ENCODE measurements at regions not wholly inside any gene's neighbourhood (a gene's known extent, or its start where the extent isn't known, plus 50 kb on each side); places are given as distances from the start of the nearest gene placed in this dataset.

DNA sequence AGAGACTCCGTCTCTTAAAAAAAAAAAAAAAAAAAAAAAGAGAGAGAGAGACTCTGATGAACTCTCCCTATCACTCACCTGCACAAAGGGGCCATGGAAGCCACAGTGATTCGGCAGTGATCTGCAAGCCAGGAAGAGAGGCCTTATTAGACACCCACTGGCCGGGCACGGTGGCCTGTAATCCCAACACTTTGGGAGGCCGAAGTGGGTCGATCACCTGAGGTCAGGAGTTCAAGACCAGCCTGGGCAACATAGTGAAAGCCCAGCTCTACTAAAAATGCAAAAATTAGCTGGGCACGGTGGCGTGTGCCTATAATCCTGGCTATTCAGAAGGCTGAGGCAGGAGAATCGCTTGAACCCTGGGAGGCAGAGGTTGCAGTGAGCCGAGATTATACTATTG is 198.5 kb upstream of the WSCD1 start:
- Histone ChIP-seq H3K36me3 (no peaks in the 10 kb centered on the region), H3K4me3 (no peak overlapping the region), H3K4me1 (ENCODE audit: low read depth) (peaks cover 6% of the 10 kb centered on the region), H3K27me3 (no peaks in the 10 kb centered on the region), H3K9me3 (ENCODE audit: low read depth) (no peaks in the 10 kb centered on the region), H3K27ac (no peak overlapping the region)
- no peak for TF ChIP-seq CTCF (IDR thresholded peaks at IDR 0.05; ENCODE audit: low read depth, low read length)
- no peak for DNase-seq (ENCODE audit: low read depth in 1 of 2, low spot score in 1 of 2)

DNA sequence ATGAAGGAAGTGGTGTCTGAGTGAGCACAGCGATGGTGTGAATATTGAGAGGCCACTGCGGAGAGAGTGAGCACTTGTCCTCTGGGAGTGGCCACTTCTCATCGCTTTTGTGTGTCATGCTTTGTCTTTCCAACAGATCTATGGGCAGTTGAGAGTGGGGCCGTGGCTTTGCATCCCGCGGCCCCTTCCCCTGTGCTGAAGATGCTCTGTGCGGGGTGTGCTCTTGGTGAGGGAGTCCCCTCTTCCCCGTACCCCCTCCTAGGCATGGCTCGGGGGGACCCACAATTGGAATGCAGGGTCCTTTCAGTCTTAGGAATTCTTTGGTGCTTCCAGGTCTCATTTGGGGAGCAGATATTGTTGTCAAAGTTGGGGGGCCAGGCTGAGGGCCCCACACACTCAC is 197.3 kb upstream of the WSCD1 start:
- Histone ChIP-seq H3K27me3 (no peaks in the 10 kb centered on the region), H3K4me3 (no peak overlapping the region), H3K4me1 (ENCODE audit: low read depth) (peaks cover 6% of the 10 kb centered on the region), H3K9me3 (ENCODE audit: low read depth) (no peaks in the 10 kb centered on the region), H3K36me3 (no peaks in the 10 kb centered on the region), H3K27ac (no peak overlapping the region)
- no peak for DNase-seq (ENCODE audit: low read depth in 1 of 2, low spot score in 1 of 2)
- no peak for TF ChIP-seq CTCF (IDR thresholded peaks at IDR 0.05; ENCODE audit: low read depth, low read length)

GRCh38 chr17:5873781-5874180 is 196.4 kb upstream of the WSCD1 start:
- H3K36me3 ChIP-seq: no peaks in the 10 kb centered on the region
- no peak overlapping the region for H3K4me3 ChIP-seq
- no peaks in the 10 kb centered on the region for H3K9me3 ChIP-seq (ENCODE audit: low read depth)
- no peak for DNase-seq (ENCODE audit: low read depth in 1 of 2, low spot score in 1 of 2)
- no peaks in the 10 kb centered on the region for H3K27me3 ChIP-seq
- H3K27ac ChIP-seq: no peak overlapping the region
- H3K4me1 ChIP-seq (ENCODE audit: low read depth): peaks cover 3% of the 10 kb centered on the region
- no peak for TF ChIP-seq CTCF (IDR thresholded peaks at IDR 0.05; ENCODE audit: low read depth, low read length)

- Histone ChIP-seq H3K36me3 (no peaks in the 10 kb centered on the region), H3K9me3 (ENCODE audit: low read depth) (no peaks in the 10 kb centered on the region), H3K27ac (no peak overlapping the region), H3K4me1 (ENCODE audit: low read depth) (no peaks in the 10 kb centered on the region), H3K4me3 (no peak overlapping the region), H3K27me3 (no peaks in the 10 kb centered on the region)
- no peak for TF ChIP-seq CTCF (IDR thresholded peaks at IDR 0.05; ENCODE audit: low read depth, low read length)
- DNase-seq (ENCODE audit: low read depth in 1 of 2, low spot score in 1 of 2): no peak
These were observed 195.7 kb upstream of the WSCD1 start for GRCh38 chr17:5874486-5874885.

- no peak for DNase-seq (ENCODE audit: low read depth in 1 of 2, low spot score in 1 of 2)
- no peak overlapping the region for H3K27ac ChIP-seq
- H3K4me3 ChIP-seq: no peak overlapping the region
- no peaks in the 10 kb centered on the region for H3K36me3 ChIP-seq
- no peak for TF ChIP-seq CTCF (IDR thresholded peaks at IDR 0.05; ENCODE audit: low read depth, low read length)
- H3K9me3 ChIP-seq (ENCODE audit: low read depth): no peaks in the 10 kb centered on the region
- no peaks in the 10 kb centered on the region for H3K27me3 ChIP-seq
- H3K4me1 ChIP-seq (ENCODE audit: low read depth): no peaks in the 10 kb centered on the region
These were observed 192.8 kb upstream of the WSCD1 start for GRCh38 chr17:5877366-5877765.

DNA sequence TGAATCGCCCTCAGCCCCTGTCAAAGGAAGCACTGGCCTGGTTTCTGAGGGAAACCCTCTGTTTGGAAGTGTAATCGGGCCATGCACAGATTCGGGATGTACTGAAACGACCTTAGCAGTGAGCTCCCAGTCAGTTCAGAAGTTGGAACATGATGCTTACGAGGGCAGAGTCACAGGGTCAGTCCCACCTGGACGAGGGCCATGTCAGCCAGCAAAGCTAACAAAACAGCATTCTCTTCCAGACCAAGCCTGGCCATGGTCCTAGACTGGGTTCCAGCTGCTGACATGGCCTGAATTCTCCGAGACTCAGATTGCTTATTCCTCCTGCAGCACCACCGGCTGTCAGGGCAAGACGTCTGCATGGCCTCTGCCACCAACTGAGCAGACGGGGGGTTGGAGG is 192.2 kb upstream of the WSCD1 start:
- no peak for DNase-seq (ENCODE audit: low read depth in 1 of 2, low spot score in 1 of 2)
- H3K4me3 ChIP-seq: no peak overlapping the region
- no peak for TF ChIP-seq CTCF (IDR thresholded peaks at IDR 0.05; ENCODE audit: low read depth, low read length)
- H3K27me3 ChIP-seq: no peaks in the 10 kb centered on the region
- H3K4me1 ChIP-seq (ENCODE audit: low read depth): no peaks in the 10 kb centered on the region
- H3K9me3 ChIP-seq (ENCODE audit: low read depth): no peaks in the 10 kb centered on the region
- H3K36me3 ChIP-seq: no peaks in the 10 kb centered on the region
- H3K27ac ChIP-seq: no peak overlapping the region
